ENCODE measurements at regions not wholly inside any gene's neighbourhood (a gene's known extent, or its start where the extent isn't known, plus 50 kb on each side); places are given as distances from the start of the nearest gene placed in this dataset.

- TF ChIP-seq BRCA1 (IDR thresholded peaks at IDR 0.05; ENCODE audit: low read depth, low read length) (no peak), POLR2AphosphoS5 (IDR thresholded peaks at IDR 0.05; ENCODE audit: low read depth, low read length) (no peak), KDM1A (IDR thresholded peaks at IDR 0.05; ENCODE audit: borderline replicate concordance, low read length) (no peak), ATF3 (IDR thresholded peaks at IDR 0.05; ENCODE audit: insufficient read depth, low read depth, low read length) (no peak), HDAC2 (IDR thresholded peaks at IDR 0.05; ENCODE audit: borderline replicate concordance in 1 of 2, low read depth in 2 of 2, low read length in 2 of 2) (no peak), CBX8 (IDR thresholded peaks at IDR 0.05; ENCODE audit: borderline replicate concordance, low read depth, low read length) (no peak)
- Histone ChIP-seq H3K14ac (ENCODE audit: insufficient read length) (no peak overlapping the region), H2BK20ac (ENCODE audit: low read length) (no peak overlapping the region), H4K91ac (replicated peaks; ENCODE audit: insufficient read length, low read length) (no peak overlapping the region), H4K5ac (ENCODE audit: insufficient read length, low read depth, low read length) (no peak overlapping the region), H2BK15ac (ENCODE audit: low read length) (no peak overlapping the region), H4K20me1 (replicated peaks in 1 of 2; ENCODE audit: control insufficient read depth in 1 of 2, insufficient read depth in 2 of 2, low read length in 2 of 2) (no peaks in the 10 kb centered on the region), H2BK12ac (ENCODE audit: low read depth, low read length) (no peak overlapping the region), H2BK120ac (replicated peaks; ENCODE audit: low read depth, low read length) (no peak overlapping the region), H2BK5ac (ENCODE audit: low read depth, low read length) (no peak overlapping the region), H3K9ac (replicated peaks in 1 of 4; ENCODE audit: extremely low read depth in 1 of 4, low read depth in 3 of 4, low read length in 3 of 4) (no peak overlapping the region), H3K56ac (replicated peaks; ENCODE audit: insufficient read length, low read depth, low read length) (no peak overlapping the region), H3K79me1 (ENCODE audit: low read depth, low read length) (no peaks in the 10 kb centered on the region), H3K23me2 (ENCODE audit: low read depth, low read length) (no peaks in the 10 kb centered on the region), H3K23ac (ENCODE audit: insufficient read length) (no peak overlapping the region), H3K4ac (replicated peaks; ENCODE audit: insufficient read length, low read depth, low read length) (no peak overlapping the region), H3K4me1 (replicated peaks in 1 of 4; ENCODE audit: control insufficient read depth in 3 of 4, insufficient read depth in 4 of 4, low read length in 3 of 4) (no peaks in the 10 kb centered on the region), H3K36me3 (ENCODE audit: control insufficient read depth in 2 of 4, insufficient read depth in 4 of 4, low read length in 3 of 4) (no peaks in the 10 kb centered on the region), H2AK5ac (ENCODE audit: low read depth, low read length) (no peak overlapping the region), H3K79me2 (ENCODE audit: control insufficient read depth in 1 of 2, insufficient read depth in 2 of 2, low read length in 2 of 2) (no peaks in the 10 kb centered on the region), H2AFZ (ENCODE audit: low read length) (no peak overlapping the region), H3K27ac (ENCODE audit: low read depth, low read length) (no peak overlapping the region), H3K4me2 (ENCODE audit: insufficient read depth in 1 of 2, low read depth in 2 of 2, low read length in 2 of 2) (no peak overlapping the region), H3K9me3 (ENCODE audit: insufficient read depth in 2 of 2, low read depth in 1 of 2, low read length in 1 of 2) (no peaks in the 10 kb centered on the region), H4K8ac (ENCODE audit: extremely low read depth, insufficient read depth, low read length) (no peak overlapping the region), H3K18ac (ENCODE audit: extremely low read depth, low read length) (no peak overlapping the region), H3K4me3 (ENCODE audit: extremely low read depth in 1 of 4, insufficient read depth in 2 of 4, low read depth in 3 of 4, low read length in 4 of 4) (no peak overlapping the region), H3K27me3 (replicated peaks in 1 of 4; ENCODE audit: control insufficient read depth in 3 of 4, extremely low read depth in 1 of 4, insufficient read depth in 3 of 4, low read length in 3 of 4) (no peaks in the 10 kb centered on the region)
- POLR2A ChIA-PET (ENCODE audit: partially characterized antibody) = no interaction called here
- no peak for DNase-seq (ENCODE audit: low read depth in 1 of 2, low spot score in 2 of 2)
- 71% methylated on average over 1 of the region's 1 CpG; no CpG with 5 or more reads in 1 of the 2 experiments for WGBS, 2 experiments (ENCODE audit: extremely low coverage in 1 of 2, insufficient coverage in 1 of 2, insufficient read length in 1 of 2, insufficient replicate concordance in 2 of 2, low coverage in 1 of 2, low lambda C conversion rate in 2 of 2, missing lambda C conversion rate in 1 of 2)
- FAIRE-seq = no peak
- CTCF ChIA-PET (ENCODE audit: partially characterized antibody) = no interaction called here
These were observed 126.9 kb downstream of the FAM181B start for GRCh38 chr11:82606738-82607137.

All from H1 (cell line).